ENCODE measurements at regions not wholly inside any gene's neighbourhood (a gene's known extent, or its start where the extent isn't known, plus 50 kb on each side); places are given as distances from the start of the nearest gene placed in this dataset.
"Not testable (repeated sequence)": the region's sequence is repeated elsewhere in the genome, so short reads cannot be mapped to it uniquely, and the experiment has no call there.

GRCh38 chr3:98644168-98644567 is 50.8 kb upstream of the CPOX start:
- no peak for DNase-seq (ENCODE audit: low read depth)

- no peak for DNase-seq (ENCODE audit: low read depth)
These were observed 51.6 kb upstream of the CPOX start for GRCh38 chr3:98645039-98645438.

GRCh38 chr3:98646680-98647079 is 53.3 kb upstream of the CPOX start:
- DNase-seq (ENCODE audit: low read depth), result no peak

- no peak for DNase-seq (ENCODE audit: low read depth)
These were observed 53.8 kb upstream of the CPOX start for GRCh38 chr3:98647197-98647596.

GRCh38 chr3:98650971-98651779 is 57.8 kb upstream of the CPOX start:
- DNase-seq (ENCODE audit: low read depth), result no peak

- DNase-seq (ENCODE audit: low read depth), result no peak
These were observed 58.3 kb upstream of the CPOX start for GRCh38 chr3:98651780-98652077.

- DNase-seq (ENCODE audit: low read depth), result peak; percentile 4
These were observed 62.3 kb upstream of the CPOX start for GRCh38 chr3:98655666-98656065.

- DNase-seq (ENCODE audit: low read depth), result no peak
These were observed 64.0 kb upstream of the CPOX start for GRCh38 chr3:98657457-98657856.

- DNase-seq (ENCODE audit: low read depth), result no peak
These were observed 69.3 kb upstream of the CPOX start for GRCh38 chr3:98662699-98663098.

GRCh38 chr3:98670020-98670419 is 76.6 kb upstream of the CPOX start:
- DNase-seq (ENCODE audit: low read depth), result no peak

GRCh38 chr3:98679986-98680385 is 83.2 kb upstream of the ST3GAL6 start:
- DNase-seq (ENCODE audit: low read depth), result no peak

- DNase-seq (ENCODE audit: low read depth), result no peak
These were observed 82.4 kb upstream of the ST3GAL6 start for GRCh38 chr3:98680723-98681122.

GRCh38 chr3:98681486-98681885 is 81.7 kb upstream of the ST3GAL6 start:
- no peak for DNase-seq (ENCODE audit: low read depth)

- DNase-seq (ENCODE audit: low read depth), result not testable (repeated sequence)
These were observed 80.7 kb upstream of the ST3GAL6 start for GRCh38 chr3:98682391-98682790.

GRCh38 chr3:98688363-98688762 is 74.8 kb upstream of the ST3GAL6 start:
- no peak for DNase-seq (ENCODE audit: low read depth)

- no peak for DNase-seq (ENCODE audit: low read depth)
These were observed 72.3 kb upstream of the ST3GAL6 start for GRCh38 chr3:98690876-98691275.

- no peak for DNase-seq (ENCODE audit: low read depth)
These were observed 71.2 kb upstream of the ST3GAL6 start for GRCh38 chr3:98691897-98692296.

GRCh38 chr3:98692787-98693473 is 70.2 kb upstream of the ST3GAL6 start:
- no peak for DNase-seq (ENCODE audit: low read depth)

- no peak for DNase-seq (ENCODE audit: low read depth)
These were observed 67.3 kb upstream of the ST3GAL6 start for GRCh38 chr3:98695796-98696195.

- not testable (repeated sequence) for DNase-seq (ENCODE audit: low read depth)
These were observed 66.8 kb upstream of the ST3GAL6 start for GRCh38 chr3:98696296-98696695.

GRCh38 chr3:98697225-98697624 is 65.9 kb upstream of the ST3GAL6 start:
- no peak for DNase-seq (ENCODE audit: low read depth)

GRCh38 chr3:98699132-98699531 is 64.0 kb upstream of the ST3GAL6 start:
- DNase-seq (ENCODE audit: low read depth), result no peak

GRCh38 chr3:98701071-98701675 is 62.0 kb upstream of the ST3GAL6 start:
- DNase-seq (ENCODE audit: low read depth), result no peak

All from fibroblast of the conjunctiva (primary cell).